Endothelial cell of umbilical vein (primary cell): ENCODE measurements at regions not wholly inside any gene's neighbourhood (a gene's known extent, or its start where the extent isn't known, plus 50 kb on each side); places are given as distances from the start of the nearest gene placed in this dataset.

Experiments
- JUN ChIP-seq: IDR thresholded peaks from 2 replicates; pipeline ENCODE4 v1.6.1; 2011; ENCODE audit warnings: borderline replicate concordance, low read depth; ENCODE audit not compliant: insufficient read length, insufficient read depth
- POLR2A ChIP-seq: IDR thresholded peaks from 2 replicates; pipeline ENCODE4 v1.6.1; 2012; ENCODE audit warnings: low read depth, mild to moderate bottlenecking, control low read depth, low read length
- TF ChIP-seq, protein P1 (sequence below), 2 donors: IDR thresholded peaks; 1 replicate in 1 of 2; 2 replicates in 1 of 2; pipeline ENCODE4 v1.5.1; 2011; ENCODE audit warnings: low read length in 2 of 2, mild to moderate bottlenecking in 2 of 2, moderate library complexity in 2 of 2, control low read depth in 1 of 2, inconsistent platforms in 1 of 2, low read depth in 1 of 2; ENCODE audit not compliant: insufficient read depth in 1 of 2; ENCODE audit errors: extremely low read depth in 1 of 2

- TF ChIP-seq JUN: no peak
- TF ChIP-seq POLR2A: no peak
- TF ChIP-seq, protein P1, sequence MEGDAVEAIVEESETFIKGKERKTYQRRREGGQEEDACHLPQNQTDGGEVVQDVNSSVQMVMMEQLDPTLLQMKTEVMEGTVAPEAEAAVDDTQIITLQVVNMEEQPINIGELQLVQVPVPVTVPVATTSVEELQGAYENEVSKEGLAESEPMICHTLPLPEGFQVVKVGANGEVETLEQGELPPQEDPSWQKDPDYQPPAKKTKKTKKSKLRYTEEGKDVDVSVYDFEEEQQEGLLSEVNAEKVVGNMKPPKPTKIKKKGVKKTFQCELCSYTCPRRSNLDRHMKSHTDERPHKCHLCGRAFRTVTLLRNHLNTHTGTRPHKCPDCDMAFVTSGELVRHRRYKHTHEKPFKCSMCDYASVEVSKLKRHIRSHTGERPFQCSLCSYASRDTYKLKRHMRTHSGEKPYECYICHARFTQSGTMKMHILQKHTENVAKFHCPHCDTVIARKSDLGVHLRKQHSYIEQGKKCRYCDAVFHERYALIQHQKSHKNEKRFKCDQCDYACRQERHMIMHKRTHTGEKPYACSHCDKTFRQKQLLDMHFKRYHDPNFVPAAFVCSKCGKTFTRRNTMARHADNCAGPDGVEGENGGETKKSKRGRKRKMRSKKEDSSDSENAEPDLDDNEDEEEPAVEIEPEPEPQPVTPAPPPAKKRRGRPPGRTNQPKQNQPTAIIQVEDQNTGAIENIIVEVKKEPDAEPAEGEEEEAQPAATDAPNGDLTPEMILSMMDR (IDR thresholded peaks at IDR 0.05; ENCODE audit: extremely low read depth in 1 of 2, insufficient read depth in 1 of 2, low read depth in 1 of 2, low read length in 2 of 2): no peak
These were observed 187.5 kb upstream of the SLITRK2 start for GRCh38 chrX:145630081-145630480.
